Stimulated activated naive B cell treated with anti-CD40 and anti-IgM and Interleukin-4, amounts not matched to agents 10 μg/mL and 1 μg/mL and 100 μg/mL, for 72 hours (primary cell): ENCODE measurements at regions not wholly inside any gene's neighbourhood (a gene's known extent, or its start where the extent isn't known, plus 50 kb on each side); places are given as distances from the start of the nearest gene placed in this dataset.

Source experiments
- ATAC-seq, 2 donors: fragments of 150-1000 bp; cut with Tn5 transposase; replicated peaks; 2 replicates each; pipeline ENCODE4 v1.10.0; 2021; ENCODE audit warnings: moderate library complexity in 1 of 2
- DNase-seq: peaks from one replicate; pipeline ENCODE4 v3.0.0; 2021
- H3K27ac Mint-ChIP-seq: one replicate; pipeline ENCODE4 v1.8.0; 2022; ENCODE audit warnings: mild to moderate bottlenecking, mixed read lengths
- H3K27me3 Mint-ChIP-seq, 2 donors: one replicate each; pipeline ENCODE4 v1.8.0; 2022; ENCODE audit warnings: mixed read lengths in 2 of 2
- H3K36me3 Mint-ChIP-seq, 2 donors: one replicate each; pipeline ENCODE4 v1.8.0; 2022; ENCODE audit warnings: mixed read lengths in 2 of 2, mild to moderate bottlenecking in 1 of 2
- H3K4me1 Mint-ChIP-seq, 2 donors: one replicate each; pipeline ENCODE4 v1.8.0; 2022; ENCODE audit warnings: mixed read lengths in 2 of 2, mild to moderate bottlenecking in 1 of 2
- H3K4me3 Mint-ChIP-seq, 2 donors: one replicate each; pipeline ENCODE4 v1.8.0; 2022; ENCODE audit warnings: mild to moderate bottlenecking in 2 of 2, mixed read lengths in 2 of 2, moderate library complexity in 1 of 2
- H3K9me3 Mint-ChIP-seq, 2 donors: one replicate each; pipeline ENCODE4 v1.8.0; 2022; ENCODE audit warnings: mixed read lengths in 2 of 2, mild to moderate bottlenecking in 1 of 2

DNA sequence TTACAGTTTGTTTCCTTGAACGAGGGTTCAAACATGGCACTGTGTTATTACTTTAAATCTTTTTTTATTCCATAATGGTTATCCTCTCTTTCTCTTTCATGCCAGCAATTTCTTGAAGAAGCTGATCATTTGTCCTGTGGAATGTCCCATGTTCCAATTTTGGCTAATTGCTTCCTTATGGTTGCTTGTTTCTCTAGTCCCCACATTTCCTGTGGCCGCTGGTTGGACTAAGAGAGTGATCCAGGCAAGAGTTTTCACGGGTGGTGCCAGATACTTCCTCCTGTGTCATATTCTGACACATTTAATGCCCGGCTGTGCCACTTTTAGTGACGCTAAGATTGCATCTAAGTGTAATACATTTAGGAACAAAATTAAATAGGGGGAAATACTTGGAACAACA is 83.8 kb upstream of the FAM169A start:
- peaks cover 7 to 9% of the 10 kb centered on the region in 2 donors for H3K4me1 Mint-ChIP-seq
- peaks cover 34 to 35% of the 10 kb centered on the region in 2 donors for H3K27me3 Mint-ChIP-seq
- H3K36me3 Mint-ChIP-seq: no peaks in the 10 kb centered on the region
- no peak for DNase-seq
- no peak overlapping the region for H3K4me3 Mint-ChIP-seq
- no peak overlapping the region for H3K27ac Mint-ChIP-seq
- ATAC-seq: no peak
- H3K9me3 Mint-ChIP-seq: no peaks in the 10 kb centered on the region

DNA sequence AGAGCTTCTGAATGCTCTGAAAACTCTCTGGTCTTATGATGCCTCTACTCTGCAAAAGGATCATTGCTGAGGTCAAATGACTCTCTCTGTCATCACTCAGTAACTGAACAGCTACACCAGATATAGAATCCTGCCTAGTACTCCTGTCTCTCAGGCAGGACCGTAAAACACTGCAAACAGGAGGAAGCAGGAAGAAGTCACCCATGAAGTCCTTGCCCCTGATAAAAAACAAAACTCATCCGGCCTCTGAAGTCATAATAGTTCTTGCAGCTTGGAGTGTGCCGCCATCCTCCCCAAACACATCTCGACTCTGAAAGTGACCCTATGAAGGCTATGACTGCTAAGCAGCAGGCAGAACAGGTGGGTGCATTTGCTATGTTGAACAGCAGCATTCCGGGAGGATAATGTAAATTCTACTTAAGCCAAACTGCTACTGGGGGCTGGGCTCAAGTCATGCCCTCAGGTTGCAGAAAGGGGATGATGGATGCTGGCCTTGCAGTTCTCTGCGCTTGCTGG is 81.9 kb upstream of the FAM169A start:
- DNase-seq: no peak
- Mint-ChIP-seq H3K4me3 (no peak overlapping the region), H3K27me3 (peaks cover 36 to 39% of the 10 kb centered on the region in 2 donors), H3K27ac (no peak overlapping the region), H3K9me3 (no peaks in the 10 kb centered on the region), H3K4me1 (peaks cover 4 to 9% of the 10 kb centered on the region in 2 donors), H3K36me3 (no peaks in the 10 kb centered on the region)
- no peak for ATAC-seq

GRCh38 chr5:74946471-74946870 is 80.3 kb upstream of the FAM169A start:
- Mint-ChIP-seq H3K27me3 (peaks cover 36 to 39% of the 10 kb centered on the region in 2 donors), H3K36me3 (no peaks in the 10 kb centered on the region), H3K4me1 (peaks cover 4 to 9% of the 10 kb centered on the region in 2 donors), H3K4me3 (no peak overlapping the region), H3K9me3 (no peaks in the 10 kb centered on the region), H3K27ac (no peak overlapping the region)
- DNase-seq (no peak), ATAC-seq (no peak)

- Mint-ChIP-seq H3K4me3 (no peak overlapping the region), H3K27me3 (peaks cover 31 to 33% of the 10 kb centered on the region in 2 donors), H3K36me3 (no peaks in the 10 kb centered on the region), H3K4me1 (peaks cover 4 to 9% of the 10 kb centered on the region in 2 donors), H3K9me3 (no peaks in the 10 kb centered on the region), H3K27ac (no peak overlapping the region)
- peak; percentile 91 to 96 for ATAC-seq
- peak; percentile 20 for DNase-seq
Observed at GRCh38 chr5:74945561-74946165, 79.5 kb upstream of the FAM169A start.

DNA sequence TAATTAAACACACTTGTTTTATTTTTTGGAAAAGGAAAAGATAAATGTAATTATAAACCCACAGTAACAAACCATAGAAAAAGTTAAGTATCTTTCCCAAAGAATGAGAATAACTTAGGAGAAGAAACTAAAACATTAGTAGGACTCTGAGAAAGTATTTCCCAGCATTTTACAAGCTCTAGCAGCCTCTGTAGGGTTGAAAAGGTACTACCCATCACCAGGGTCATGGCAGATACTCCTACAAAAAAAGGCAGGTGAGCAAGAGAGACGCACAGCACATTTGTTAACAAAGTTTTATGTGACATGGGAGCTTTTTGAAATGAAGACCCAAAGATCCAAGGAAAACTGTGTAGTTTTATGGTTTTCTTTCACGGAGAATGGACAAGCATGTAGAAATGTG is 77.7 kb upstream of the FAM169A start:
- ATAC-seq: no peak
- peaks cover 4 to 9% of the 10 kb centered on the region in 2 donors for H3K4me1 Mint-ChIP-seq
- peaks cover 24 to 28% of the 10 kb centered on the region in 2 donors for H3K27me3 Mint-ChIP-seq
- no peak overlapping the region for H3K4me3 Mint-ChIP-seq
- no peaks in the 10 kb centered on the region for H3K9me3 Mint-ChIP-seq
- no peak overlapping the region for H3K27ac Mint-ChIP-seq
- no peak for DNase-seq
- no peaks in the 10 kb centered on the region for H3K36me3 Mint-ChIP-seq

- DNase-seq: no peak
- Mint-ChIP-seq H3K27ac (no peak overlapping the region), H3K36me3 (no peaks in the 10 kb centered on the region), H3K4me1 (peaks cover 4 to 9% of the 10 kb centered on the region in 2 donors), H3K4me3 (no peak overlapping the region), H3K9me3 (no peaks in the 10 kb centered on the region), H3K27me3 (peaks cover 21 to 27% of the 10 kb centered on the region in 2 donors)
- no peak for ATAC-seq
Observed at GRCh38 chr5:74942622-74943286, 76.6 kb upstream of the FAM169A start.

GRCh38 chr5:74940782-74941353 is 74.7 kb upstream of the FAM169A start:
- no peak for ATAC-seq
- Mint-ChIP-seq H3K27me3 (peaks cover 26 to 34% of the 10 kb centered on the region in 2 donors), H3K27ac (no peak overlapping the region), H3K36me3 (no peaks in the 10 kb centered on the region), H3K4me3 (no peak overlapping the region), H3K4me1 (peaks cover 4 to 6% of the 10 kb centered on the region in 2 donors), H3K9me3 (no peaks in the 10 kb centered on the region)
- DNase-seq: no peak

DNA sequence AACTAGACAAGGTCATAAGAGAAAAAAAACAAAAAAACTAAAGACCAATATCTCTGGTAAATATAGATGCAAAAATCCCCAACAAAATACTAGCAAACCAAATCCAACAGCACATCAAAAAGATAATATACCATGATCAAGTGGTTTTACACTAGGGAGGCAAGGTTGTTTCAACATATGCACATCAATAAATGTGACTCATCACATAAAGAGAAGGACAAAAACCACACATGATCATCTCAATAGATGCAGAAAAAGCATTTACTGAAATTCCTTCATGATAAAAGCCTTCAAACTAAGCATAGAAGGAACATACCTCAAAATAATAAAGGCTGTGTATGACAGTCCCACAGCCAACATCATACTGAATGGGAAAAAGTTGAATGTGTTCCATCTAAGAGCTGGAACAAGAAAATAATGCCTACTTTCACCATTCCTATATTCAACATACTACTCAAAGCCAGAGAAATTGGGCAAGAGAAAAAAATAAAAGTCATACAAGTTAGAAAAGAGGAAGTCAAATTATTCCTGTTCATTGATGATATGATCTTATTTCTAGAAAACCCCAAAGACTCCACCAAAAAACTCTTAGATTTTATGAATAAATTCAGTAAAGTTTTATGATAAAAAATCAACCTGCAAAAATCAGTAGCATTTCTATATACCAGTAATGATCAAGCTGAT is 72.2 kb upstream of the FAM169A start:
- no peak overlapping the region for H3K27ac Mint-ChIP-seq
- H3K9me3 Mint-ChIP-seq: no peaks in the 10 kb centered on the region
- no peak overlapping the region for H3K4me3 Mint-ChIP-seq
- H3K36me3 Mint-ChIP-seq: no peaks in the 10 kb centered on the region
- H3K4me1 Mint-ChIP-seq: no peaks in the 10 kb centered on the region
- ATAC-seq: no peak
- peaks cover 39 to 52% of the 10 kb centered on the region in 2 donors for H3K27me3 Mint-ChIP-seq
- no peak for DNase-seq

DNA sequence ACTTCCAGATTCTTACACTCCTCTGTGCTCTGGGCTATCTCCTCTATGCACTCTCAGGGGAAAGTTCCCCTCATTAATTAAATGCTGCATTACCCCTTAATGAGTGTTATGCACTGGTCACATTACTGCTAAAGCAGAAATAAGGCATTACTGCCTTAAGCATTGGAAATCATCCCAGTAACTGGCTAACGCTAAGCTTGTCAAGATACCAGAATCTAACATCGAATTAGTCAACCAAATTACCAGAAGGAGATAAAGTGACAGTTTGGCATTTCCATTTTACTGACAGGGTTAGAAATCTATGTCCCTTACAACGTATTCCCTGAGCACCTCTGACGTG is 69.5 kb upstream of the FAM169A start:
- H3K27ac Mint-ChIP-seq: no peak overlapping the region
- no peak overlapping the region for H3K4me3 Mint-ChIP-seq
- DNase-seq (no peak), ATAC-seq (no peak)
- no peaks in the 10 kb centered on the region for H3K36me3 Mint-ChIP-seq
- no peaks in the 10 kb centered on the region for H3K4me1 Mint-ChIP-seq
- H3K9me3 Mint-ChIP-seq: no peaks in the 10 kb centered on the region
- peaks cover 51 to 63% of the 10 kb centered on the region in 2 donors for H3K27me3 Mint-ChIP-seq

- no peaks in the 10 kb centered on the region for H3K36me3 Mint-ChIP-seq
- H3K4me1 Mint-ChIP-seq: no peaks in the 10 kb centered on the region
- H3K27ac Mint-ChIP-seq: no peak overlapping the region
- no peaks in the 10 kb centered on the region for H3K9me3 Mint-ChIP-seq
- ATAC-seq (peak in 1 of 2 donors; percentile 33), DNase-seq (no peak)
- no peak overlapping the region for H3K4me3 Mint-ChIP-seq
- H3K27me3 Mint-ChIP-seq: peaks cover 51 to 64% of the 10 kb centered on the region in 2 donors
Observed at GRCh38 chr5:74934949-74935751, 69.0 kb upstream of the FAM169A start.

GRCh38 chr5:74927336-74927735 is 61.1 kb upstream of the FAM169A start:
- peaks cover 10 to 22% of the 10 kb centered on the region in 2 donors for H3K27me3 Mint-ChIP-seq
- ATAC-seq: no peak
- H3K4me1 Mint-ChIP-seq: peaks cover 0 to 5% of the 10 kb centered on the region in 2 donors
- H3K36me3 Mint-ChIP-seq: no peaks in the 10 kb centered on the region
- no peak overlapping the region for H3K27ac Mint-ChIP-seq
- H3K4me3 Mint-ChIP-seq: no peak overlapping the region
- no peak for DNase-seq
- H3K9me3 Mint-ChIP-seq: no peaks in the 10 kb centered on the region

DNA sequence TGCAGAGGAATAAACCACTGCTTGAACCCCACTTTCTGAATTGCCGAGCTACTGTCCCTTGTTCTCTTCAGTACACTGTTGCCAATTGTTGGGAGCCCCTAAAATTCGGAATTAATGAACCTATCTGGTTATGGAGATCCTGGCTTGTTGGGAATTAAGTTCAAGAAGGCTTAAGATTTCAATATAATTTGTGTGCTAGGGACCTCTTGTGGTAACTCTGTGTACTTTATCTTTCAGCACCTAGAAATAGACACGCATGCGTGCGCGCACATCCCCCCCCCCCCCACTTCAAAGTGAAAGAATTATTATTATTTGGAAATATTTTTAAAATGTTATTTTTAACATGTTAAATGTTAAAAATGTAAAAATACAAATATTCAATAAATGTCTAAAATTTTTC is 53.3 kb upstream of the FAM169A start:
- Mint-ChIP-seq H3K36me3 (no peaks in the 10 kb centered on the region), H3K4me1 (no peaks in the 10 kb centered on the region), H3K27me3 (peaks cover 12 to 15% of the 10 kb centered on the region in 2 donors), H3K4me3 (no peak overlapping the region), H3K27ac (no peak overlapping the region), H3K9me3 (peaks cover 0 to 1% of the 10 kb centered on the region in 2 donors)
- ATAC-seq: peak in 1 of 2 donors; percentile 53
- DNase-seq: no peak

GRCh38 chr5:74919041-74919440 is 52.9 kb upstream of the FAM169A start:
- peaks cover 0 to 1% of the 10 kb centered on the region in 2 donors for H3K9me3 Mint-ChIP-seq
- H3K4me3 Mint-ChIP-seq: no peak overlapping the region
- H3K27ac Mint-ChIP-seq: no peak overlapping the region

GRCh38 chr5:74918232-74918669 is 52.1 kb upstream of the FAM169A start:
- H3K27me3 Mint-ChIP-seq: peaks cover 17 to 18% of the 10 kb centered on the region in 2 donors
- no peak for ATAC-seq
- H3K4me3 Mint-ChIP-seq: no peak overlapping the region

More at GRCh38 chr5:74919041-74919440, 52.9 kb upstream of the FAM169A start:
- Mint-ChIP-seq H3K27me3 (peaks cover 15 to 17% of the 10 kb centered on the region in 2 donors), H3K4me1 (no peaks in the 10 kb centered on the region), H3K36me3 (no peaks in the 10 kb centered on the region)
- ATAC-seq (no peak), DNase-seq (no peak)

More at GRCh38 chr5:74918232-74918669, 52.1 kb upstream of the FAM169A start:
- Mint-ChIP-seq H3K4me1 (no peaks in the 10 kb centered on the region), H3K9me3 (peaks cover 0 to 1% of the 10 kb centered on the region in 2 donors), H3K36me3 (no peaks in the 10 kb centered on the region), H3K27ac (no peak overlapping the region)
- DNase-seq: no peak
